SK-N-SH treated with all-trans-retinoic acid at 6 μM for 48 hours (cell line): ENCODE measurements at regions not wholly inside any gene's neighbourhood (a gene's known extent, or its start where the extent isn't known, plus 50 kb on each side); places are given as distances from the start of the nearest gene placed in this dataset.
A peak's percentile ranks its signal among the peaks of the same experiment; 100 is the strongest.

Experiments
- ATAC-seq: fragments of 200-7000 bp; cut with Tn5 transposase; 3 replicates; pipeline ENCODE4 v1.9.1; 2020; ENCODE audit warnings: mild to moderate bottlenecking, moderate library complexity
- ARNTL ChIP-seq: fragments of 450-650 bp; formaldehyde crosslinking; IDR thresholded peaks from 2 replicates; pipeline ENCODE4 v1.5.0; 2020; ENCODE audit warnings: low read depth, mild to moderate bottlenecking, moderate library complexity, borderline replicate concordance
- BACH2 ChIP-seq: fragments of 250-450 bp; sonication (Bioruptor Pico); IDR thresholded peaks from 2 replicates; pipeline ENCODE4 v1.9.0; 2021; ENCODE audit warnings: mild to moderate bottlenecking, borderline replicate concordance
- CSDC2 ChIP-seq: fragments of 250-450 bp; sonication (Bioruptor Pico); IDR thresholded peaks from 2 replicates; pipeline ENCODE4 v1.5.0; 2020; ENCODE audit warnings: mild to moderate bottlenecking, moderate library complexity
- CSRNP3 ChIP-seq: fragments of 250-450 bp; sonication (Bioruptor Pico); IDR thresholded peaks from 2 replicates; pipeline ENCODE4 v1.5.1; 2021; ENCODE audit warnings: mild to moderate bottlenecking, moderate library complexity
- ESRRG ChIP-seq: fragments of 250-450 bp; sonication (Bioruptor Pico); IDR thresholded peaks from 2 replicates; pipeline ENCODE4 v1.6.1; 2021; ENCODE audit warnings: mild to moderate bottlenecking
- GLIS3 ChIP-seq: fragments of 250-450 bp; sonication (Bioruptor Pico); IDR thresholded peaks from 2 replicates; pipeline ENCODE4 v1.5.0; 2020; ENCODE audit warnings: mild to moderate bottlenecking, moderate library complexity
- ISL1 ChIP-seq: fragments of 250-450 bp; sonication (Bioruptor Pico); IDR thresholded peaks from 2 replicates; pipeline ENCODE4 v2.1.2; 2022; ENCODE audit warnings: mild to moderate bottlenecking, moderate library complexity
- OSR1 ChIP-seq: fragments of 250-450 bp; sonication (Bioruptor Pico); IDR thresholded peaks from 2 replicates; pipeline ENCODE4 v1.8.0; 2022; ENCODE audit warnings: moderate library complexity, mild to moderate bottlenecking, inconsistent platforms
- PPARA ChIP-seq: fragments of 250-450 bp; sonication (Bioruptor Pico); IDR thresholded peaks from 2 replicates; pipeline ENCODE4 v1.5.0; 2020; ENCODE audit warnings: mild to moderate bottlenecking, borderline replicate concordance
- RARB ChIP-seq: fragments of 250-450 bp; sonication (Bioruptor Pico); IDR thresholded peaks from 2 replicates; pipeline ENCODE4 v1.8.0; 2021; ENCODE audit warnings: mild to moderate bottlenecking, moderate library complexity
- SNAI2 ChIP-seq: fragments of 250-450 bp; sonication (Bioruptor Pico); IDR thresholded peaks from 2 replicates; pipeline ENCODE4 v1.5.0; 2020; ENCODE audit warnings: mild to moderate bottlenecking, moderate library complexity
- TCF4 ChIP-seq: fragments of 250-450 bp; sonication (Bioruptor Pico); IDR thresholded peaks from 2 replicates; pipeline ENCODE4 v1.8.0; 2021; ENCODE audit warnings: mild to moderate bottlenecking, moderate library complexity, borderline replicate concordance
- TOX ChIP-seq: fragments of 250-450 bp; sonication (Bioruptor Pico); IDR thresholded peaks from 2 replicates; pipeline ENCODE4 v1.8.0; 2021; ENCODE audit warnings: mild to moderate bottlenecking, moderate library complexity, borderline replicate concordance
- TSHZ2 ChIP-seq: fragments of 250-450 bp; sonication (Bioruptor Pico); IDR thresholded peaks from 2 replicates; pipeline ENCODE4 v1.5.0; 2020; ENCODE audit warnings: mild to moderate bottlenecking, moderate library complexity
- ZC3H10 ChIP-seq: fragments of 250-450 bp; sonication (Bioruptor Pico); IDR thresholded peaks from 2 replicates; pipeline ENCODE4 v1.5.1; 2021; ENCODE audit warnings: mild to moderate bottlenecking, moderate library complexity
- ZFP3 ChIP-seq: fragments of 250-450 bp; sonication (Bioruptor Pico); IDR thresholded peaks from 2 replicates; pipeline ENCODE4 v1.5.0; 2020; ENCODE audit warnings: mild to moderate bottlenecking, moderate library complexity
- ZNF565 ChIP-seq: fragments of 450-650 bp; formaldehyde crosslinking; conservative IDR thresholded peaks from 2 replicates; pipeline ENCODE4 v1.5.0; 2020; ENCODE audit warnings: low read depth, mild to moderate bottlenecking, moderate library complexity
- ZNF70 ChIP-seq: fragments of 450-650 bp; formaldehyde crosslinking; IDR thresholded peaks from 2 replicates; pipeline ENCODE4 v1.5.0; 2020; ENCODE audit warnings: mild to moderate bottlenecking, moderate library complexity
- ZNF8 ChIP-seq: fragments of 450-650 bp; formaldehyde crosslinking; IDR thresholded peaks from 2 replicates; pipeline ENCODE4 v1.5.0; 2020; ENCODE audit warnings: mild to moderate bottlenecking, moderate library complexity

GRCh38 chr2:9681427-9681817 is 50.6 kb upstream of the YWHAQ start:
- no peak for ATAC-seq

GRCh38 chr2:9685637-9686036 is 54.8 kb upstream of the YWHAQ start:
- ATAC-seq, result no peak

More at GRCh38 chr2:9681427-9681817, 50.6 kb upstream of the YWHAQ start:
- no peak for TF ChIP-seq ZNF565 (CRISPR knock-in tag)
- TF ChIP-seq TOX (CRISPR knock-in tag), result no peak
- no peak for TF ChIP-seq SNAI2 (CRISPR knock-in tag)
- TF ChIP-seq CSRNP3, result no peak
- no peak for TF ChIP-seq TSHZ2
- TF ChIP-seq OSR1, result no peak
- TF ChIP-seq ZNF70, result no peak

GRCh38 chr2:9686061-9686460 is 55.3 kb upstream of the YWHAQ start:
- ATAC-seq, result 0 out of 3 replicates have a peak, but pooled peaks have one; percentile 33

More at GRCh38 chr2:9685637-9686036, 54.8 kb upstream of the YWHAQ start:
- TF ChIP-seq BACH2 (CRISPR knock-in tag) (no peak), PPARA (no peak), GLIS3 (CRISPR knock-in tag) (no peak), ARNTL (CRISPR knock-in tag) (no peak), ZFP3 (CRISPR knock-in tag) (no peak), CSRNP3 (no peak), TSHZ2 (no peak), ZNF565 (CRISPR knock-in tag) (no peak), RARB (no peak), ZNF8 (no peak), ZC3H10 (CRISPR knock-in tag) (no peak), TOX (CRISPR knock-in tag) (no peak), CSDC2 (CRISPR knock-in tag) (no peak), TCF4 (CRISPR knock-in tag) (no peak), ZNF70 (no peak), ESRRG (CRISPR knock-in tag) (no peak)

GRCh38 chr2:9690252-9690651 is 59.5 kb upstream of the YWHAQ start:
- no peak for ATAC-seq
- no peak for TF ChIP-seq ZNF8

More at GRCh38 chr2:9686061-9686460, 55.3 kb upstream of the YWHAQ start:
- TF ChIP-seq OSR1 (no peak), TCF4 (CRISPR knock-in tag) (no peak), ZNF70 (no peak), ZFP3 (CRISPR knock-in tag) (no peak), ESRRG (CRISPR knock-in tag) (no peak), TOX (CRISPR knock-in tag) (no peak), SNAI2 (CRISPR knock-in tag) (no peak), ISL1 (CRISPR knock-in tag) (no peak), GLIS3 (CRISPR knock-in tag) (no peak), ZNF8 (no peak)
